Transverse colon (tissue), 4 donors: ENCODE measurements at regions not wholly inside any gene's neighbourhood (a gene's known extent, or its start where the extent isn't known, plus 50 kb on each side); places are given as distances from the start of the nearest gene placed in this dataset.

Experiments
- CTCF ChIP-seq, 5 experiments: fragments of 200-600 bp in 3 of 5; fragments of 450-650 bp in 2 of 5; sonication (generic) in 3 of 5; IDR thresholded peaks; 1 replicate in 2 of 5; 2 replicates in 3 of 5; pipeline ENCODE4 v1.5.1; 2016 to 2017; ENCODE audit warnings: antibody characterized with exemption in 5 of 5, inconsistent platforms in 3 of 5, mild to moderate bottlenecking in 2 of 5, moderate library complexity in 1 of 5
- EP300 ChIP-seq: sonication (generic); formaldehyde crosslinking; IDR thresholded peaks from one replicate; pipeline ENCODE4 v1.6.1; 2017; ENCODE audit warnings: antibody characterized with exemption, low read depth
- POLR2A ChIP-seq: fragments of 450-650 bp; IDR thresholded peaks from one replicate; pipeline ENCODE4 v1.6.1; 2016; ENCODE audit warnings: antibody characterized with exemption, mild to moderate bottlenecking, moderate library complexity
- POLR2AphosphoS5 ChIP-seq, 3 donors: sonication (generic); formaldehyde crosslinking; IDR thresholded peaks; one replicate each; pipeline ENCODE4 v1.6.1; 2016; ENCODE audit warnings: antibody characterized with exemption in 3 of 3

- no peak for TF ChIP-seq CTCF (IDR thresholded peaks at IDR 0.05)
- TF ChIP-seq POLR2A, result no peak
- no peak for TF ChIP-seq POLR2AphosphoS5 (IDR thresholded peaks at IDR 0.05)
- no peak for TF ChIP-seq EP300
These were observed 55.4 kb upstream of the MAP2 start for GRCh38 chr2:209368406-209368805.
